ENCODE measurements at regions not wholly inside any gene's neighbourhood (a gene's known extent, or its start where the extent isn't known, plus 50 kb on each side); places are given as distances from the start of the nearest gene placed in this dataset.

GRCh38 chr9:12163723-12164458 lies 529.3 kb upstream of the TYRP1 start:
- TF ChIP-seq MXD4 (CRISPR knock-in tag; IDR thresholded peaks at IDR 0.05; ENCODE audit: borderline replicate concordance), result no peak
- TF ChIP-seq, protein P1, sequence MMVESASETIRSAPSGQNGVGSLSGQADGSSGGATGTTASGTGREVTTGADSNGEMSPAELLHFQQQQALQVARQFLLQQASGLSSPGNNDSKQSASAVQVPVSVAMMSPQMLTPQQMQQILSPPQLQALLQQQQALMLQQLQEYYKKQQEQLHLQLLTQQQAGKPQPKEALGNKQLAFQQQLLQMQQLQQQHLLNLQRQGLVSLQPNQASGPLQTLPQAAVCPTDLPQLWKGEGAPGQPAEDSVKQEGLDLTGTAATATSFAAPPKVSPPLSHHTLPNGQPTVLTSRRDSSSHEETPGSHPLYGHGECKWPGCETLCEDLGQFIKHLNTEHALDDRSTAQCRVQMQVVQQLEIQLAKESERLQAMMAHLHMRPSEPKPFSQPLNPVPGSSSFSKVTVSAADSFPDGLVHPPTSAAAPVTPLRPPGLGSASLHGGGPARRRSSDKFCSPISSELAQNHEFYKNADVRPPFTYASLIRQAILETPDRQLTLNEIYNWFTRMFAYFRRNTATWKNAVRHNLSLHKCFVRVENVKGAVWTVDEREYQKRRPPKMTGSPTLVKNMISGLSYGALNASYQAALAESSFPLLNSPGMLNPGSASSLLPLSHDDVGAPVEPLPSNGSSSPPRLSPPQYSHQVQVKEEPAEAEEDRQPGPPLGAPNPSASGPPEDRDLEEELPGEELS (CRISPR knock-in tag; IDR thresholded peaks at IDR 0.05), result no peak
- TF ChIP-seq, protein P2, sequence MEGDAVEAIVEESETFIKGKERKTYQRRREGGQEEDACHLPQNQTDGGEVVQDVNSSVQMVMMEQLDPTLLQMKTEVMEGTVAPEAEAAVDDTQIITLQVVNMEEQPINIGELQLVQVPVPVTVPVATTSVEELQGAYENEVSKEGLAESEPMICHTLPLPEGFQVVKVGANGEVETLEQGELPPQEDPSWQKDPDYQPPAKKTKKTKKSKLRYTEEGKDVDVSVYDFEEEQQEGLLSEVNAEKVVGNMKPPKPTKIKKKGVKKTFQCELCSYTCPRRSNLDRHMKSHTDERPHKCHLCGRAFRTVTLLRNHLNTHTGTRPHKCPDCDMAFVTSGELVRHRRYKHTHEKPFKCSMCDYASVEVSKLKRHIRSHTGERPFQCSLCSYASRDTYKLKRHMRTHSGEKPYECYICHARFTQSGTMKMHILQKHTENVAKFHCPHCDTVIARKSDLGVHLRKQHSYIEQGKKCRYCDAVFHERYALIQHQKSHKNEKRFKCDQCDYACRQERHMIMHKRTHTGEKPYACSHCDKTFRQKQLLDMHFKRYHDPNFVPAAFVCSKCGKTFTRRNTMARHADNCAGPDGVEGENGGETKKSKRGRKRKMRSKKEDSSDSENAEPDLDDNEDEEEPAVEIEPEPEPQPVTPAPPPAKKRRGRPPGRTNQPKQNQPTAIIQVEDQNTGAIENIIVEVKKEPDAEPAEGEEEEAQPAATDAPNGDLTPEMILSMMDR (IDR thresholded peaks at IDR 0.05), result no peak
